ENCODE measurements at regions not wholly inside any gene's neighbourhood (a gene's known extent, or its start where the extent isn't known, plus 50 kb on each side); places are given as distances from the start of the nearest gene placed in this dataset.

GRCh38 chr5:107232293-107232692 is 438.4 kb downstream of the EFNA5 start:
- TF ChIP-seq, protein P1, sequence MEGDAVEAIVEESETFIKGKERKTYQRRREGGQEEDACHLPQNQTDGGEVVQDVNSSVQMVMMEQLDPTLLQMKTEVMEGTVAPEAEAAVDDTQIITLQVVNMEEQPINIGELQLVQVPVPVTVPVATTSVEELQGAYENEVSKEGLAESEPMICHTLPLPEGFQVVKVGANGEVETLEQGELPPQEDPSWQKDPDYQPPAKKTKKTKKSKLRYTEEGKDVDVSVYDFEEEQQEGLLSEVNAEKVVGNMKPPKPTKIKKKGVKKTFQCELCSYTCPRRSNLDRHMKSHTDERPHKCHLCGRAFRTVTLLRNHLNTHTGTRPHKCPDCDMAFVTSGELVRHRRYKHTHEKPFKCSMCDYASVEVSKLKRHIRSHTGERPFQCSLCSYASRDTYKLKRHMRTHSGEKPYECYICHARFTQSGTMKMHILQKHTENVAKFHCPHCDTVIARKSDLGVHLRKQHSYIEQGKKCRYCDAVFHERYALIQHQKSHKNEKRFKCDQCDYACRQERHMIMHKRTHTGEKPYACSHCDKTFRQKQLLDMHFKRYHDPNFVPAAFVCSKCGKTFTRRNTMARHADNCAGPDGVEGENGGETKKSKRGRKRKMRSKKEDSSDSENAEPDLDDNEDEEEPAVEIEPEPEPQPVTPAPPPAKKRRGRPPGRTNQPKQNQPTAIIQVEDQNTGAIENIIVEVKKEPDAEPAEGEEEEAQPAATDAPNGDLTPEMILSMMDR (conservative IDR thresholded peaks at IDR 0.05) = no peak
- no peak overlapping the region for H3K27ac ChIP-seq

- H3K27ac ChIP-seq = no peak overlapping the region
- TF ChIP-seq, protein P1 (conservative IDR thresholded peaks at IDR 0.05) = no peak
These were observed 439.5 kb downstream of the EFNA5 start for GRCh38 chr5:107231191-107231590.

- H3K27ac ChIP-seq = no peak overlapping the region
- TF ChIP-seq, protein P1 (conservative IDR thresholded peaks at IDR 0.05) = no peak
These were observed 440.4 kb downstream of the EFNA5 start for GRCh38 chr5:107230367-107230766.

DNA sequence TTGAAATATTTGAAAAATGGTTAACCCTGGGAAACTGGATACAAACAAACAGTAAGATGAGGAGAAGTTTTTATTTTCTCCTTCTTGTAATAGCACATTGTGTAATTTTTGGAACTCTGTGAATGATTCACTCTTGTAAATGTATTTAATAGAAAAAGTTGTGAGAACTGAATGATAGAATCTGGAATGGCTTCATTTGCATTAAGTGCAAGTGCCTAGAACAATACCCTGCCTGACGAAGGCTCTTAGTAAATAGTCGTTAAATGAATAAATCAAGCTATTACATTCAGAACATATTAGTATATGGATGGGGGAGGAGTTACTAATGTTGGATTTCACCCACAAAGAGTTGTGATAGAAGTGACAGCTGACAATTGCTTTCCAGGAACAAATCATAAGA is 442.5 kb downstream of the EFNA5 start:
- TF ChIP-seq, protein P1 (conservative IDR thresholded peaks at IDR 0.05) = no peak
- no peak overlapping the region for H3K27ac ChIP-seq

GRCh38 chr5:107224272-107224671 is 446.5 kb downstream of the EFNA5 start:
- no peak overlapping the region for H3K27ac ChIP-seq
- TF ChIP-seq, protein P1 (conservative IDR thresholded peaks at IDR 0.05) = no peak

- TF ChIP-seq, protein P1 (conservative IDR thresholded peaks at IDR 0.05) = no peak
- no peak overlapping the region for H3K27ac ChIP-seq
These were observed 447.7 kb downstream of the EFNA5 start for GRCh38 chr5:107223066-107223465.

- TF ChIP-seq, protein P1 (conservative IDR thresholded peaks at IDR 0.05) = no peak
- H3K27ac ChIP-seq = no peak overlapping the region
These were observed 450.7 kb downstream of the EFNA5 start for GRCh38 chr5:107219993-107220392.

Data from VCaP (cell line).